Amniotic epithelial cell (primary cell): ENCODE measurements at regions not wholly inside any gene's neighbourhood (a gene's known extent, or its start where the extent isn't known, plus 50 kb on each side); places are given as distances from the start of the nearest gene placed in this dataset.
"Not testable (repeated sequence)": the region's sequence is repeated elsewhere in the genome, so short reads cannot be mapped to it uniquely, and the experiment has no call there.

Experiments
- DNase-seq: peaks from one replicate; pipeline ENCODE4 v3.0.0-alpha.2; 2010; ENCODE audit warnings: low read depth

DNA sequence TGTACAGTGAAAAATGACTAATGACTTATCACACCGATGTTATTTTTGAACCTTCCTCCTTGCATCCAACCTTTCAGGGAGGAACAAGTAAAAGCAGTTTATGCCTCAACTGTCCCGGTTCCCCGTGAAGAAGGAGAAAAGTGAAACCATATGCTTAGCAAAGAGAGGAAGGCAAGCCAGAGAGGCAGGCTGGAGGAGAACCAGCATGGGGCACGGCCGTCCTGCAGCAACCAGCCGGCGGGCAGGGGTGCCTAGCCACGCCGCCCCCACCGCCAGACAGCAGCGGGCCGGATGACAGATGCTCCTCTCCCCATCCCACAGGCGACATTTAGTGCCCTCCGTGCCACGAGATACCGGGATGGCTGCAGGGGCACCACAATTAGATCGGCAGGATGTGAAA lies 421.4 kb upstream of the MGMT start:
- no peak for DNase-seq

DNA sequence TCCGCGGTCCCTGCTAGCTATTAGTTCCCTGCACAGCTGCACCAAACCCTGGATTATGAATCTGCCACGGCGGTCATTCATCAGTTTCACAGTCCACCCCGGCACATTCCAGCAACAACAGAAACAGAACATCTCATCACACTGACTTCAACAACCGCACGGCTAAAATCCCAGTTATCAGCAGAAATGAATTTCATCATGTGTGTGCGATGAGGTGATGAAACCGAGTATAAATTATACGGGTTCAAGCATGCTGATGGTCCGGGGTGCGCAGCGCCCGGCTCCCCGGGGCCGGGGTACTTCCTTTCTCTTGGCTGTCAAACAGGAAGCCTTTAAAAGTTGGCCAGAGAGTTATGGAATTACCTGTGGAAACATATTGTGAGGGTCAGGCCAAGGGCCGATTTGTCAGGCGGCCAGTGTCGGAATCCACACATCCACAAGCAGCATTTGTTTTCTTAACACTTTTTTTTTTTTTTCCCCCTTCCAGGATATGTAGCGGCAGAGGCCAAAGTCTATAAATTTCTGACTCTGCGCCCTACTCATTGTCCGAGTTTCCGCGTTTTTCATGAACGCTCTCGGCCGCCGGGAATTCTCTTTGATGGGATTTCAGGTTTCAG lies 420.9 kb upstream of the MGMT start:
- DNase-seq, result no peak

DNA sequence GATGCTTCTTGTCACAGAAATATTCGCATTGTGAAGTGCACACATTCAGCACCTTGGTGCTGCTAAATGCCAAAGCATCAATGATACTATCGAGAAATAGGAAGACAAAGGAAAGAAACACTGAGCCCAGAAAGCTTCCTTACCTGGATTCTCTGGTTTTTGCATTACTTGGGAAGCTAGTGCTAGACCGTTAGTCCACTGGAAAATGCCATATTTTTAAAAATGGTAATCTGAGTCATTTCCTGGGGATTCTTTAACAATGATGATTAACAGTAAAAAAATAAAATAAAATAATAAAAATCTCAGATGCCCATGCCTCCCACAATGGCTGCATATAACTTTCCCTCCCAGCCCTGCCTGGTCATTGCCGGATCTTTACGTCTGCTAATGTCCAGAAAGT lies 420.1 kb upstream of the MGMT start:
- DNase-seq, result no peak

DNA sequence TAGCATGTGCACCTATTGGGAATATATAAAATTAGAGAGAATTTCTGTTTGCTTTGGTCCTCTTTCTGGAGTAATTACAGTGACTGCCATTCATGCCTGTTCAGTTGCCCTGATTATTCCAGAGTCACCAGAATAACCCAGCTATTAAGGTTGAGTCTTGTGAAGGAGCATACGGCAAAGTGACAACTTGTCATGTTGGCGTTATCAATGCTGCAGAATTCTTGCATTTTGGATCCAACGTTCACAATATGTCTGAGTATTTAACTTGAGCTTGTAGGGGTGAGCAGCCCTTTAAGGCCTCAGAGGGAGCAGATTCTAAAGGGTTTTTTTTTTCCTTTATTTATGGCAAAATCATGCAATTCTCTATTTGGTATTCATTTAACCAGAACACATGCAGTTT lies 419.4 kb upstream of the MGMT start:
- no peak for DNase-seq

DNA sequence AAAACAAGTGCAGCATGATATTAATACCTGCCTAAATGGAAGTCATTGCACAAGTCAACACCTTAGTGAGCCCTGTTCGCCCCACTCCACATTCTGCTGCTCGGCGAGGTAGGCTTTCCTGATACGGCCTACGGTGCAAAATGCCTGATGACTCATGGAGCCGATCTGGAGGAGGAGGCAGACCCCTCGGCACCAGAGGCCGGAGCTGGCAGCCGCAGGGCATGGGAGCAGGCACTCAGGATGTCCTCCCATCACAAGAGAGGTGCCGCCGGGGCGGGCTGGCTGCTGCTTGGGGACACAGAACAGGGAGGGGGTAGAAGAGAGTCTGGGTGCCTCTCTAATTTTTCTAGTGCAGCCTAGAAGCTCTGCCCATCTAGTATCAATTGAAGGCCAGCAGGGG lies 418.5 kb upstream of the MGMT start:
- no peak for DNase-seq

DNA sequence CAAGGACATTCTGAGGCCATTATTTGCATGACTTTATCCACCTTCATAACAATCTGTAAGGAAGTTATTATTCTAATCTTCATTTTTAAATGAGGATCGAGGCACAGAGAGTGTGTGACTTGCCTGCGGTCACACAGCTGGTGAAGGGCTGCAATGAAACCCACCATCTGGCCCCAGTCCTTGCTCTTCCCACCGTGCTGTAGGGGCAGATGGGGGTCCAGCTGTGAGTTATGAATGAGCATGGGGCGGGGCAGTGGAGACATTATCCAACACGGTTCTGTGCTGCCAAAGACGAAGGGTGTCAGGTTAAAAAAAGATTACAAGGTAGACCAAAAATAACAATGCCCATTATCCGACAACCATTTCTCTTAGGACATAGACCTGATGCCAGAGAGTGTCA lies 417.5 kb upstream of the MGMT start:
- no peak for DNase-seq

DNA sequence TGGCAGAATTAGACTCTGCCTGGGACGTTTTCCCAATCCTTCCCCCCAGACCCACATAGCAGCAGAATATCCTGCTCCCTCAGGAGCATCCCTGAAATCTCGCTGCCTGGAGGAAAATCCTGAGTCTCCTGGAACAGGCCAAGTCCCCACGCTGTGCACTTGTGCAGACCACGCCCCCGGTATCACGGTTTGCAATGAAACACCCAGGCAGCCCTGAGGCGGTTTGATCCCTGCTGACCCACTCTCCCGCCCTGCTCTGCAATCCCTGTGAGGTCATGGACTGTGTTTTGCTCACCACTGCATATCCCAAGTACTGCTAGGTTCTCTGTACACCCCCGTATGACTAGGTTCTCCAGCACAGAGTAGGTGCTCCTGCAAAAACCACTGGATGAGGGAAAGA lies 411.8 kb upstream of the MGMT start:
- DNase-seq, result no peak

DNA sequence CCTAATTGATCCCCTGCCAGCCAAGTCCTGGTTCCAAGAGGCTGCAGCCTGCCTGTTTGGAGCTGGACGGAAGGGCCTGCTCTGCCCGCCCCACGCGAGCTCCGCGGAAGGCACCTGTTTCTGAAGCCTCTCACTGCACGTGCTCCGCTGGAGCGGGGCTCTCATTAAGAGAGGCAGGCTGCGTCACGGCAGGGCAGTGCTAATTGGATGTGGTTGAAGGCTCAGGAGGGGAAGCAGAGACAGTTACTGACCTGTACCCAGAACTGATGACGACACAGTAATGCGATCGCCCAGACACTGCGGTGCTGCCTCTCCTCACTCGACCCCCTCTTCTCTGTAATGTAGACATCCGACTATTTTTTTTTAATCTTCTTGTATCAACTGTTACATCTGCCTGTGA lies 411.1 kb upstream of the MGMT start:
- DNase-seq, result no peak

DNA sequence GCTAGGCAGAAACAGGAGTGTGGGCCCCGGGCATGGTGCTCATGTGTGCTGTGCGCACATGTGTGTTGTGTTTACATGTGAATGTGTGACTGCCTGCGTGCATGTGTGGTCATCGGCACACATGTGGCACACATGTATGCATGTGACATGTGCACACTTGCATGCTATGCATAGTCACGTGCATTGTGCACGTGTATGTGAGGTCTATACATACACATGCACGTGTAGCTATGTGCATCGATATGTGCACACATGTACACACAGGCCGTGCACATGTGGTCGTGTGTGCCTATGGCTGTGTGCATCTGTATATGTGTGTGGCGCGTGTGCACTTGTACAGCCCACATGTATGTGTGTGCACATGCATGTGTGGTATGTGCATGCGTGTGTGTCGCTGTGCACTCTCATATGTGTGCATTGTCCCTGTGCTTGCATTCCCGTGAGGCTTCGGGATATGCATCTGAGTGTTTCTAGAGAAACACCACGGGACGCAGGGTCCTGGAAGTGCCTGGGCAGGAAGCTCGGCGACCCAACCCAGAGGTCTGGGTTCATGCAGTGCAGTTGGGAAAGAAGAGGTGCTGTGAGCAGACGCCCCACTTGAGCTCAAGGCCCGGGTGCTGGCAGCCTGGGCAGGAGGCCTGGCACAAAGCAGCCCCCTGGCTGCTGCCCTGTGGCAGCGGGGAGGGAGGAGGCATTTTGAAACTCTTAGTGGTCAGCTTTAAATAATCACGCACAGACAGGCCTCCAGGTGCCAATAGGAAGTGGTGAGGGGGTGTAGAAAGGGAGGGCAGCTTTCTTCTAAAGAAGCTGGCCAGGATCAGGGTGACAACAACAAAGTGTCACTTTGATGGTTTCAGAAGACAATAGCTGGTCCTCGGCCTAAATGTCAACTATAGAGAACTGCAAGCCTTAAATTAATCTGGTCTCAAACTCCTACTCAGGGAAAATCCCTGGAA lies 410.0 kb upstream of the MGMT start:
- DNase-seq, result no peak

DNA sequence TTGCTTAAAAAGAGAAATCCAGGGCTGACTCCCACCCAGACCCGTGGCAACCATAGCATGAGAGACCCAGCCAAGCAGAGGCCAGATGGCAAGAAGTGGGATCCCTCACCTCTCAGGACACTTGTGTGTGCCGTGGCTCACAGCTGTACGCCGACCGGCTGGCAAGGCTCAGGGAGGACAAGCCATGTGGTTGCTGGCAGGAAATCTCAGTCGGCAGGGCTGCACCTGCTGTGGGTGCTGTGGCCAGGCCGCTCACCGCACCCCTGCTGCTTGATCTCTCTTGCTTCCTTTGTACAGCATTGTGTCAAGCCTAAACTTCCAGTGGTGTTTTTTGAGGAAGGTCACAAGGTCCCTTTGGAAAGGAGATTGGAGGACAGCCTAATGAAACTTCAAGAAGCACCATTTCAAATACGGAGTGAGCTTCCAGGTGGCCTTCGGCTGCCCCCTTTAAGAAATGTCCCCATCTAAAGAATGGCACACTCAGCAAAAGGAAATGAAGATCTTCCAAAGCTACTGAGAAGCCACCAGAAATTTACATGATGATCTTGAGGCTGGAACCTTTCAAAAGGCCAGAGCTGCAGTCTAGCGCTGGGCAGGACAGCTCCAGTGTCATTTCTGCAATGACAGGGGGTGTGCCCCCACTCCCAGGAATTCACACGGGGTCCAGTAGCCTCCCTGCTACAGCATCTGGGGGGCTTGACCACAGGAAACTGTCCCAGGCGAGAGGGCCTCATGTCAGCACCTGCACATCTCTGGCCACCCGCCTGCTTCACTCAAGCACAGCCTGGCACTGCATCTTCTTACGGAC lies 409.0 kb upstream of the MGMT start:
- DNase-seq, result no peak

DNA sequence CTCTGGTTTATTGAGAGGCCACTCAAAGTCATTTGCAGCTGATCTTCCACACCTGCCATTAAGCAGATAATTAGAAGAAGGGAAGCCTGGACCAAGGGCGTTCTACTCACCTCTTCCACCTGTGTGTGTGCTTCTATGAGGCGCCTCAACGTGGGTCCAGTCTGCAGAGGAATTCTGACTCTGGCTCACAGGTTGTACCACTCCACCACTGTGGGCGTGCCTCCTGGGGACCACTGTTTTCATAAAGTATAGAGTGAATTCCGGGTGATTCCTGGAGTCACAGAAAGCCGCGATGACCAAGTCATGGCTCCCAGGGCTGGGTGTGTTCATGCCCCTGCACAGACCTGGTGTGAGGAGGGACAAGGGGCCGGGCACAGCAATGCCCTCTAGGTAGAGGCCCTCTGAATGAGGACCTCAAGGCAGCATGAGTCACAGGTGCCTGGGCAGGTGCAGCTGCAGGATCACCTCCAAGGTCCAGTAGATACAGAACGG lies 408.3 kb upstream of the MGMT start:
- no peak for DNase-seq

DNA sequence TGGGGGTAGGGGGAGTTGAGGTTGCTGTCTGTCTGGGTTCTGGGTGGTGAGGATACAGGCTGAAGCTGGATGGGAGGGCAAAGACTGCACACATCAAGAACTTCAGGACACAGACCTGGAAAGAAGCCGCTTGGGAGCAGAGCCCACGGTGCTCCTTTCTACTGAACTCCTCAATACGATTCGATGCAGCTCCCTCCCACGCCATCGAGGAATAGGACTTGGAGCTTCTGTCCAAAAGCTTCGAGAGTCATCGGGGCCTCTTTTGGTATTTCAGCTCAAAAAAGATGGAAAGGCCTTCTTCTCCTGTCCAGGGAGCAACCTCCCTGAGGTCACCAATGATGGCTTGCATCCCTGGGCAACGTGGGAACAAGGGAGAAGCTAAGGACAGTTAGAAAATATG lies 407.1 kb upstream of the MGMT start:
- DNase-seq, result no peak

DNA sequence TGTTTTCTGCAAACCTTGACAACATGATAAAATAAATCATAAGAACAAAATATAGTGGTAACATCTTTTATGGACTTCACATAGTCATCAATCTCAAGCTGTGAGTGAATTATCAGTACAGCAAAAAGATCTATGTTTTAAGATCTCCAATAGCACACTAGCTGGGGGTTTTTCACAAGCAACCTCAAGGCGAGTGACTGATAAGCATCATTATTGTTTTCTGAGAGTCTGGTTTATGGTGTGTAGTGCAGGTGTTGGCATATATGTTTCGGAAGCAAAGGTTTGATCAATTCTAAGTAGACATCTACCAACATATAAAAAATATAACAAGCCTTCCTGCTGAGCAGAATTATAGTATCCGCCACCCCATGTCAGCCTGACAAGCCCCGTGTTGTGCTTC lies 403.8 kb upstream of the MGMT start:
- no peak for DNase-seq

DNA sequence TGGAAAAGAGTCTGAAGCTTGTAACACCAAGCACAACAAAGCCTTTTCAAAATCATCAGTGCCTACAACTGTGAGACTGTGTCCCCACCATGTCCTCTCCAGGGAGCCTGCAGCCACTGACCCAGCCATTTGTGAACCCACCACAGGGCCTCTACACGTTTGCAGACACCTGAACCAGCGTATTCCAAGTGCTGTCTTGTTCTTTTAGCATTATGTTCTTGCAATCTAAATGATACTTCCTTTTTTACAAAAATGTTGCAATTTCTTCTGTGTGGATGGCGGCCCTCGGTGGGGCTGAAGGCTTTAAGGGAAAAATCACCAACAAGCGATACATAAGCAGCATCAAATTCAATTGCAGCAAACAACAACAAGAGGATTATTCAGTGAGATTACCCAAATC lies 403.2 kb upstream of the MGMT start:
- DNase-seq, result no peak

DNA sequence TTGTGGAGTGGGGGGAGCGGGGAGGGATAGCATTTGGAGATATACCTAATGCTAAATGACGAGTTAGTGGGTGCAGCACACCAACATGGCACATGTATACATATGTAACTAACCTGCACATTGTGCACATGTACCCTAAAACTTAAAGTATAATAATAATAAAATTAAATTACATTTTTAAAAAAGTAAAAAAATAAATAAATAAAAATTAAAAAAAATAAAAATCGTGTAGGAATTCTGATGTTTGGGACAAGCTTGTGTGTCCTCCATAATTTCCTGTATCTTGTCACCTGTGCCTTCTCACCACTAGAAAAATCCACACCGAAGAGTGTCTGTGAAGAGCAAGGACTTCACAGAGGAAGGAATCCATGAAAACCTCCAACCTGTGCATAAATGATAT lies 400.5 kb upstream of the MGMT start:
- DNase-seq, result not testable (repeated sequence)

DNA sequence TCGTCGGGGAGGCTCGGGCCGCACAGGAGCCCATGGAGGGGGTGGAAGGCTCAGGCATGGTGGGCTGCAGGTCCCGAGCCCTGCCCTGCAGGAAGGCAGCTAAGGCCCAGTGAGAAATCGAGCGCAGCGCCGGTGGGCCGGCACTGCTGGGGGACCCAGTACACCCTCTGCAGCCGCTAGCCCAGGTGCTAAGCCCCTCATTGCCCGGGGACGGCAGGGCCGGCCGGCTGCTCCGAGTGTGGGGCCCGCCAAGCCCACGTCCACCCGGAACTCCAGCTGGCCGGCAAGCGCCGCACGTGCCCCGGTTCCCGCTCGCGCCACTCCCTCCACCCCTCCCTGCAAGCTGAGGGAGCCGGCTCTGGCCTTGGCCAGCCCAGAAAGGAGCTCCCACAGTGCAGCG lies 395.6 kb upstream of the MGMT start:
- not testable (repeated sequence) for DNase-seq

DNA sequence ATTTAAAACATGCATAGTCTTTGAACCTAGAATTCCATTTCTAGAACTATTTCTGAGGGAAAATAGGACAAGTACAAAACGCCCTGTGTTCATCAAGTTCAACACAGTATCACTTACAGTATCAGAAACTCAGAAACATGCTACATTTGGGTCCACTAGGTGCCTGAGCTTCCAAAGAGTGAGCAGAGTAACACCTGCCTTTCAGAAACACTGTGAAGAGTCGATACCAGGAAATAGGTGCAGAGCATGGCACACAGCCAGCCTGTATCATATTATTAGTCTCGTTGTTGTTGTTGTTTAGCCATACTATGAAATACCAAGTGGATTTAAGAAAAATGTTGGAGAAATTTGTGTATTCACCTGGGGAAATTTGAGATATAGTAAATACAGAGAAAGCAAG lies 392.1 kb upstream of the MGMT start:
- no peak for DNase-seq

DNA sequence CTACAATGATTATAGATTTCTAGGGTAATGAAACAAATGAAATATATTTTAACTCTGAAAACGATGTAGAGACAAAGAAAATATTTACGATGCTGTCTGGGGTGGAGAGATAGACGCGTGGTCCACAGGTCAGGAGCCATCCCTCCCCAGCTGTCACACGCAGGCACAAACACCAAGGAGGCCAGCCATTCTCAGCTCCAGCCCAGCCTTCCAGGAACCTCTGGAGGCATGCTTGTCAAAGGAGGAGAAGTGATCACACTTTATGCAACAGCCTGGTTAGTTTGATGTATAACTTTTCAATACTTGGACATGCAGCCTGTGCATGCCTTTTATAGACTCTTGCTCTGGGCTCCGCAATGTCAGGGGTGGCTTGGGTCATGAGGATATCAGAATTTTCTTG lies 391.5 kb upstream of the MGMT start:
- no peak for DNase-seq

DNA sequence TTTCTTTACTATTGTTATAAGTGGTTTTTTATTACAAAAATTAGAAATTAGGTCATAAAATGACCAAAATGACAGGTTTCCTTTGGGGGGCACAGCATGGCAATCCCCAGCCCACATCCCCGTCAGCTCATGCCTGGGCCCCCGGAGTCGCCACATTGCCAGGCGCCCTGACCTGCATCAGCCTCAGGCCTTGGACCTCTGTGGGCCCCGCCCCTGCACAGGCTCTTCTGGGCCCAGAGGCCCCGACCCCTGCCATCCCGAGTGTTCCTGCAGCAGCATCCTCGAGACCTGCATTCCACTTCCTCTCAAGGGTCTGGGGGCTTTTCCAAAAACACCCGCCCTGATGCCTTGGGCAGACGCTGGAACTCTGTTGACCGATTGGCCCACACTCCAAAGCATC lies 391.1 kb upstream of the MGMT start:
- DNase-seq, result no peak

DNA sequence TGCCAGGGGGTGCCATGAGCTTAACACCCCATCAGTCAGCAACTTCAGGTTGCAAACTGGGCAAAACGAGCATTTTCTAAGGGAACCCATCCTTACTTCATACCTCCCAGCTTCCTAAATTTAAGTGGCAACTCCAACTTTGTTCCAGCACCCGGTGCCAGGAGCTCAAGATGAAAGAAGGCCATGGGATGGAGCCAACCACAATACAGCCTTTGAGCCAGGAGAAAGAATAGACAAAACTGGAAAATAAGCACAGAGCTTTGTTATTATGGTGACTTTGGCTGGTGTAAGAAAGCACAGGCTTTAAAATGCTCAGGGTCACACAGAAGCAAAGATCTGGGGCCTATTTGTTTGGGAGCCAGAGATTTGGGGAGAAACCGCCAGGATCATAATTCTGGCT lies 388.7 kb upstream of the MGMT start:
- DNase-seq, result no peak

DNA sequence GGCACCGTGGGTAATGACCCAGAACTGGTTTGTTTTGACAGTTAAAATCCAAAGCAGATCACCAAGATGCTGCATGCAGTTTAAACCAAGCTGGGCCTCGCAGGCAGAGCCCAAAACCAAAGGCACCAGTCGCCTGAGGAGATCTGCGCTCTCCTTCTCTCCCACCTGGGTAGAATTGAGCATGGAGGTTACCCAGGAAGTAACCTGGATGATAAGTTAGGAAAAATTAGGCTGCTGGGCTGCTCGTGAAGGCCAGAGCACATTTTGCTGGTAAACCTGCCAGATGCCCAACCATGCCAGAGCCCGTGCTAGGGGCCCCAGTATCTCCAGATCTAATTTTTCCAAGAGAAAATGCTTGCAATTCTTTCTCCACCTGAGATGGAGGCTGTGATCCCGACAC lies 388.3 kb upstream of the MGMT start:
- no peak for DNase-seq

DNA sequence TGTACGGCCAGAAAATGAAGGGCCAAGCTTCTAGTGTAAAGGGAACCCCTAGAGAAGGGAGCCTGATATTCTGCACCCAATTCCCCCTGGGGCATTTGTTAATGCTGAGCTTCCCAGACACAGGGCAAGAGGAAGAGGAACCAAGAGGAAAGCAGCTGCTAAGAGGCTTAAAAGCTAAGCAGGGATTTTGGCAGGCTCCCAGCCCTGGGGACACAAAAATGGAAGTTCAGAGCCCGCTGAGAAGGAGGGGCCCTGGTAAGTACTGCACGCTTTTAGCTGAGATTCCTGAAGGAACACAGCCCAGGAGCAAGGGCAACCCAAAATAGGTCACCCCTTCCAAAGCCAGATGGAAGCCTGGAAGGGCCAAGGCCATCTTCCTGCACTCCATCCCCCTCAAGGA lies 387.3 kb upstream of the MGMT start:
- no peak for DNase-seq

DNA sequence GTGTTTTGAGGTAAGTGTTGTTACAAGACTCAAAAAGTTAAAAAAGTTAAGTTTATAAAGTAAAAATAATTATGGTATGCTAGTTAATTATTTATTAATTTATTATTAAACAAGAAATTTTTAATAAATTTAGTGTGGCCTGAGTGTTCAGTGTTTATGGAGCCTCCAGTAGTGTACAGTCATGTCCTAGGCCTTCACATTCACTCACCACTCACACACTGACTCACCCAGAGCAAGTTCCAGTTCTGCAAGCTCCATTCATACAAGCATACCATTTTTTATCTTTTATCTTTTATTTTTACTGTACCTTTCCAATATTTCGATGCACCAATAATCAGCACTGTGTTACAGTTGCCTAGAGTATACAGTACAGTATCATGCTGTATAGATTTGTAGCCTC lies 381.2 kb upstream of the MGMT start:
- no peak for DNase-seq
